DOHH2 (cell line): ENCODE measurements at regions not wholly inside any gene's neighbourhood (a gene's known extent, or its start where the extent isn't known, plus 50 kb on each side); places are given as distances from the start of the nearest gene placed in this dataset.

Experiments used
- EZH2phosphoT487 ChIP-seq: fragments of 200-600 bp; sonication (generic); IDR thresholded peaks from 2 replicates; pipeline ENCODE4 v1.6.1; 2017; ENCODE audit warnings: borderline replicate concordance, mild to moderate bottlenecking, antibody characterized with exemption, low read length, moderate library complexity, mixed read lengths
- TF ChIP-seq, protein P1 (sequence below): fragments of 200-600 bp; sonication (generic); IDR thresholded peaks from one replicate; pipeline ENCODE4 v1.5.1; 2014; ENCODE audit warnings: antibody characterized with exemption, mild to moderate bottlenecking, low read depth, low read length; ENCODE audit not compliant: poor library complexity, severe bottlenecking

GRCh38 chr19:28292822-28293500, 920.0 kb downstream of the UQCRFS1 start:
- TF ChIP-seq, protein P1, sequence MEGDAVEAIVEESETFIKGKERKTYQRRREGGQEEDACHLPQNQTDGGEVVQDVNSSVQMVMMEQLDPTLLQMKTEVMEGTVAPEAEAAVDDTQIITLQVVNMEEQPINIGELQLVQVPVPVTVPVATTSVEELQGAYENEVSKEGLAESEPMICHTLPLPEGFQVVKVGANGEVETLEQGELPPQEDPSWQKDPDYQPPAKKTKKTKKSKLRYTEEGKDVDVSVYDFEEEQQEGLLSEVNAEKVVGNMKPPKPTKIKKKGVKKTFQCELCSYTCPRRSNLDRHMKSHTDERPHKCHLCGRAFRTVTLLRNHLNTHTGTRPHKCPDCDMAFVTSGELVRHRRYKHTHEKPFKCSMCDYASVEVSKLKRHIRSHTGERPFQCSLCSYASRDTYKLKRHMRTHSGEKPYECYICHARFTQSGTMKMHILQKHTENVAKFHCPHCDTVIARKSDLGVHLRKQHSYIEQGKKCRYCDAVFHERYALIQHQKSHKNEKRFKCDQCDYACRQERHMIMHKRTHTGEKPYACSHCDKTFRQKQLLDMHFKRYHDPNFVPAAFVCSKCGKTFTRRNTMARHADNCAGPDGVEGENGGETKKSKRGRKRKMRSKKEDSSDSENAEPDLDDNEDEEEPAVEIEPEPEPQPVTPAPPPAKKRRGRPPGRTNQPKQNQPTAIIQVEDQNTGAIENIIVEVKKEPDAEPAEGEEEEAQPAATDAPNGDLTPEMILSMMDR: no peak
- TF ChIP-seq EZH2phosphoT487: no peak
